Vagina (tissue), 2 donors: ENCODE measurements at regions not wholly inside any gene's neighbourhood (a gene's known extent, or its start where the extent isn't known, plus 50 kb on each side); places are given as distances from the start of the nearest gene placed in this dataset.

Experiments used
- POLR2AphosphoS5 ChIP-seq, 2 donors: sonication (generic); formaldehyde crosslinking; IDR thresholded peaks; one replicate each; pipeline ENCODE4 v1.9.0; 2017; ENCODE audit warnings: antibody characterized with exemption in 2 of 2, mild to moderate bottlenecking in 2 of 2, low read depth in 1 of 2; ENCODE audit not compliant: insufficient read depth in 1 of 2
- TF ChIP-seq, protein P1 (sequence below), 3 experiments: fragments of 450-650 bp in 2 of 3; fragments of 200-600 bp in 1 of 3; sonication (generic) in 1 of 3; IDR thresholded peaks; one replicate each; pipeline ENCODE4 v1.5.1; 2017 to 2019; ENCODE audit warnings: antibody characterized with exemption in 3 of 3, mild to moderate bottlenecking in 2 of 3, moderate library complexity in 2 of 3

DNA sequence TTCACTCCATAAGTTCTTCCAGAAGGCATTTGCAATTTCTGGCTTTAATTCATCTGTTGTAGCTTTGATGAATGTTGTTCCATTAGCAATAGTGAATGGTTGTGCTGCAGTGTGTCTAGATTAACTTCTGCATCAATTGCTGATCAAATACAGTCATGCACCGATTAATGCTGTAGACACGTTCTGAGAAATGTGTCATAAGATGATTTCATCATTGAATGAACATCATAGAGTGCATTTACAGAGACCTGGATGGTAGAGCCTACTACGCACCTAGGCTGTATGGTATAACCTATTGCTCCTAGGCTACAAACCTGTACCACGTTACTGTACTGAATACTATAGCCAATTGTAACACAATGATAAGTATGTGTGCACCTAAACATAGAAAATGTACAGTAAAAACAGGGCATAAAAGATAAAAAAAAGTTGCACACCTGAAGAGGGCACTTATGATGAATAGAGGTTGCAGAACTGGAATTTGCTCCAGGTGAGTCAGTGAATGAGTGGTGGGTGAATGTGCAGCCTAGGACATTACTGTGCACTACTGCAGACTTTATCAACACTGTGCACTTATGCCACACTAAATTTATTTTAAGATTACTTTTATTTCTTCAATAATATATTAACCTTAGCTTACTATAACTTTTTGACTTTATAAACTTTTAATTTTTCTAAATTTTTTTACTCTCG lies 170.7 kb downstream of the HERPUD2 start:
- TF ChIP-seq, protein P1, sequence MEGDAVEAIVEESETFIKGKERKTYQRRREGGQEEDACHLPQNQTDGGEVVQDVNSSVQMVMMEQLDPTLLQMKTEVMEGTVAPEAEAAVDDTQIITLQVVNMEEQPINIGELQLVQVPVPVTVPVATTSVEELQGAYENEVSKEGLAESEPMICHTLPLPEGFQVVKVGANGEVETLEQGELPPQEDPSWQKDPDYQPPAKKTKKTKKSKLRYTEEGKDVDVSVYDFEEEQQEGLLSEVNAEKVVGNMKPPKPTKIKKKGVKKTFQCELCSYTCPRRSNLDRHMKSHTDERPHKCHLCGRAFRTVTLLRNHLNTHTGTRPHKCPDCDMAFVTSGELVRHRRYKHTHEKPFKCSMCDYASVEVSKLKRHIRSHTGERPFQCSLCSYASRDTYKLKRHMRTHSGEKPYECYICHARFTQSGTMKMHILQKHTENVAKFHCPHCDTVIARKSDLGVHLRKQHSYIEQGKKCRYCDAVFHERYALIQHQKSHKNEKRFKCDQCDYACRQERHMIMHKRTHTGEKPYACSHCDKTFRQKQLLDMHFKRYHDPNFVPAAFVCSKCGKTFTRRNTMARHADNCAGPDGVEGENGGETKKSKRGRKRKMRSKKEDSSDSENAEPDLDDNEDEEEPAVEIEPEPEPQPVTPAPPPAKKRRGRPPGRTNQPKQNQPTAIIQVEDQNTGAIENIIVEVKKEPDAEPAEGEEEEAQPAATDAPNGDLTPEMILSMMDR (IDR thresholded peaks at IDR 0.05), result no peak
- no peak for TF ChIP-seq POLR2AphosphoS5 (IDR thresholded peaks at IDR 0.05; ENCODE audit: insufficient read depth in 1 of 2, low read depth in 1 of 2)
